ENCODE measurements at regions not wholly inside any gene's neighbourhood (a gene's known extent, or its start where the extent isn't known, plus 50 kb on each side); places are given as distances from the start of the nearest gene placed in this dataset.

- no peak for DNase-seq
Observed at GRCh38 chr21:35323947-35324346, 274.8 kb upstream of the RUNX1 start.

GRCh38 chr21:35321322-35322200 lies 272.5 kb upstream of the RUNX1 start:
- DNase-seq: no peak

- no peak for DNase-seq
Observed at GRCh38 chr21:35319684-35320283, 270.7 kb upstream of the RUNX1 start.

- no peak for DNase-seq
Observed at GRCh38 chr21:35316933-35317332, 267.8 kb upstream of the RUNX1 start.

- DNase-seq: no peak
Observed at GRCh38 chr21:35316456-35316855, 267.4 kb upstream of the RUNX1 start.

GRCh38 chr21:35314857-35315582 lies 265.9 kb upstream of the RUNX1 start:
- no peak for DNase-seq

- DNase-seq: no peak
Observed at GRCh38 chr21:35311985-35312384, 262.9 kb upstream of the RUNX1 start.

GRCh38 chr21:35309316-35309715 lies 260.2 kb upstream of the RUNX1 start:
- DNase-seq: no peak

GRCh38 chr21:35303085-35303484 lies 254.0 kb upstream of the RUNX1 start:
- DNase-seq: no peak

GRCh38 chr21:35298757-35299156 lies 249.7 kb upstream of the RUNX1 start:
- DNase-seq: no peak

GRCh38 chr21:35297665-35298064 lies 248.6 kb upstream of the RUNX1 start:
- no peak for DNase-seq

- no peak for DNase-seq
Observed at GRCh38 chr21:35294231-35294898, 245.3 kb upstream of the RUNX1 start.

- DNase-seq: no peak
Observed at GRCh38 chr21:35291973-35292627, 243.0 kb upstream of the RUNX1 start.

- DNase-seq: no peak
Observed at GRCh38 chr21:35291034-35291433, 241.9 kb upstream of the RUNX1 start.

- DNase-seq: no peak
Observed at GRCh38 chr21:35288238-35288637, 239.1 kb upstream of the RUNX1 start.

- no peak for DNase-seq
Observed at GRCh38 chr21:35284199-35284598, 235.1 kb upstream of the RUNX1 start.

- DNase-seq: no peak
Observed at GRCh38 chr21:35282944-35283343, 233.8 kb upstream of the RUNX1 start.

GRCh38 chr21:35281956-35282355 lies 232.9 kb upstream of the RUNX1 start:
- DNase-seq: no peak

- DNase-seq: no peak
Observed at GRCh38 chr21:35280231-35280630, 231.1 kb upstream of the RUNX1 start.

GRCh38 chr21:35275776-35276175 lies 226.7 kb upstream of the RUNX1 start:
- no peak for DNase-seq

- DNase-seq: no peak
Observed at GRCh38 chr21:35274923-35275322, 225.8 kb upstream of the RUNX1 start.

- DNase-seq: no peak
Observed at GRCh38 chr21:35274090-35274489, 225.0 kb upstream of the RUNX1 start.

- no peak for DNase-seq
Observed at GRCh38 chr21:35273333-35273732, 224.2 kb upstream of the RUNX1 start.

Data from stimulated activated CD4-positive, alpha-beta T cell treated with anti-CD3 and anti-CD28 coated beads, Interleukin-12 subunit alpha, Interleukin-12 subunit beta, amount 100 ng/mL, for 4 hours (primary cell).